Mesothelial cell of epicardium (in vitro differentiated cells): ENCODE measurements at regions not wholly inside any gene's neighbourhood (a gene's known extent, or its start where the extent isn't known, plus 50 kb on each side); places are given as distances from the start of the nearest gene placed in this dataset.
A peak's percentile ranks its signal among the peaks of the same experiment; 100 is the strongest.

Experiments
- DNase-seq, 2 experiments: peaks; one replicate each; pipeline ENCODE4 v3.0.0; 2021; ENCODE audit warnings: low spot score in 2 of 2; ENCODE audit not compliant: unreplicated experiment in 2 of 2
- H3K27ac Mint-ChIP-seq: 2 replicates; pipeline ENCODE4 v1.8.0; 2021; ENCODE audit warnings: mixed read lengths
- H3K27me3 Mint-ChIP-seq: 2 replicates; pipeline ENCODE4 v1.8.0; 2021; ENCODE audit warnings: low read depth, mixed read lengths
- H3K36me3 Mint-ChIP-seq: 2 replicates; pipeline ENCODE4 v1.8.0; 2021; ENCODE audit warnings: mixed read lengths
- H3K4me1 Mint-ChIP-seq: 2 replicates; pipeline ENCODE4 v1.8.0; 2021; ENCODE audit warnings: mixed read lengths
- H3K4me3 Mint-ChIP-seq: 2 replicates; pipeline ENCODE4 v1.8.0; 2021; ENCODE audit warnings: mild to moderate bottlenecking, moderate library complexity, mixed read lengths
- H3K9me3 Mint-ChIP-seq: 2 replicates; pipeline ENCODE4 v1.8.0; 2021; ENCODE audit warnings: mixed read lengths
- CTCF ChIP-seq: fragments of 200-600 bp; sonication (generic); IDR thresholded peaks from one replicate; pipeline ENCODE4 v1.5.0; 2021; ENCODE audit warnings: antibody characterized with exemption; ENCODE audit not compliant: unreplicated experiment

DNA sequence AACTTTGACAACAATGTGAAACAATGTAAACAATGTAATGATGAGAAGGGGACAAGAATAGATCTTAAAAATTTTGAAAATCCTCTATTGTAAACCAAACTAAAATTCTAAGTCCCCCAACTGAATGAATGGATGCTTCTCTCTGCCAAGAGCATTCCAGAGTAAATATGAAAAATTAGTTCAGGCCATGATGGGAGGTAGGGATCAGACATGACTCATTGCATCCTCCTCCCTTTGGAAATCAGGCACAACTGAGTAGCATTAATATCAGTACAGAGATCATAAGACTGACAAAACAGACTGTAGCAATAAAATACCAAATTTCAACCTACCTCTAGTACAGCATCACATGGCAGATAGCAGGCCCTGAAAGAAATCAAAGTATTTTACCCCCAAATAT is 559.9 kb downstream of the C12orf50 start:
- H3K4me1 Mint-ChIP-seq = peaks cover 16% of the 10 kb centered on the region
- H3K27me3 Mint-ChIP-seq = no peaks in the 10 kb centered on the region
- H3K36me3 Mint-ChIP-seq = peaks cover 5% of the 10 kb centered on the region
- DNase-seq = no peak
- H3K4me3 Mint-ChIP-seq = no peak overlapping the region
- H3K27ac Mint-ChIP-seq = no peak overlapping the region
- peaks cover 28% of the 10 kb centered on the region for H3K9me3 Mint-ChIP-seq
- no peak for TF ChIP-seq CTCF

DNA sequence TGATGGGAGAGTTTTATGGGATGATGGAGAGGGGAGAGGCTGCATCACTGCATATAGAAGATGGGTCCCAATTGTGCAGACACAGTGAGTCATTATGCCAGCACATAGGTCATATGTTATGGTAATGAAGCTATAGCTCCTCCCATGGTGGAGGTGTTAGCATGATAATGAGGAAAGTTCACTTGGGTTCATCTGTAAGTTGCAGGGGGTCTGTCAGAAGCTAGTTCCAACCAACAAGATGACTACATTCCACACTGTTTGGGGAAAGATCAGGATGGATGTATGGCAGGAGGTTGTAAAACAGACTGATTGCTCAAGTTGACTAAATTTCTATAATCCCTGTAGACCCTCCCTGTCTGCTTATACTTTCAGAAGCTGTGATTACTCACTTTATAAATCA is 561.3 kb downstream of the C12orf50 start:
- no peak for TF ChIP-seq CTCF
- H3K4me1 Mint-ChIP-seq = peaks cover 20% of the 10 kb centered on the region
- no peak overlapping the region for H3K27ac Mint-ChIP-seq
- no peak for DNase-seq
- H3K9me3 Mint-ChIP-seq = peaks cover 18% of the 10 kb centered on the region
- no peaks in the 10 kb centered on the region for H3K36me3 Mint-ChIP-seq
- no peaks in the 10 kb centered on the region for H3K27me3 Mint-ChIP-seq
- no peak overlapping the region for H3K4me3 Mint-ChIP-seq

GRCh38 chr12:87464565-87464964 is 564.6 kb downstream of the C12orf50 start:
- peaks cover 20% of the 10 kb centered on the region for H3K4me1 Mint-ChIP-seq
- H3K27me3 Mint-ChIP-seq = no peaks in the 10 kb centered on the region
- DNase-seq = no peak
- TF ChIP-seq CTCF = no peak
- no peak overlapping the region for H3K4me3 Mint-ChIP-seq
- no peak overlapping the region for H3K27ac Mint-ChIP-seq
- peaks cover 30% of the 10 kb centered on the region for H3K9me3 Mint-ChIP-seq
- no peaks in the 10 kb centered on the region for H3K36me3 Mint-ChIP-seq

DNA sequence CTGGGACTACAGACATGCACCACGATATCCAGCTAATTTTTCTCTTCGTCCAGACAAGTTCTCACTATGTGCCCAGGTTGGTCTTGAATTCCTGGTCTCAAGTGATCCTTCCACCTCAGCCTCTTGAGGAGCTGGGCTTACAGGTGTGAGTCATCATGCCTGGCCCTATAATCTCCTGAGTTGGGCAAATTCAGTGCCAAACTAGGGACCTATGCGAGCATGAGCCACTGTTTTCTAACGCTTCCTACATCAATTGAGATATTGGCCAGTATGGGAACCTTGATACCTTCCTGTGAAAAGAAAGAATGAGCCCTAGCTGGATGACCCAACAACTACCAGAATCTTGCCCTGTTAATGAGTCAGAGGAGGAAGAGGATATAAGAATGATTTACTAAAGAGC is 585.2 kb downstream of the C12orf50 start:
- peaks cover 4% of the 10 kb centered on the region for H3K36me3 Mint-ChIP-seq
- no peaks in the 10 kb centered on the region for H3K27me3 Mint-ChIP-seq
- no peak overlapping the region for H3K4me3 Mint-ChIP-seq
- peak overlapping the region; percentile 14 for H3K27ac Mint-ChIP-seq
- no peak for DNase-seq
- H3K9me3 Mint-ChIP-seq = peaks cover 11% of the 10 kb centered on the region
- no peak for TF ChIP-seq CTCF
- peaks cover 37% of the 10 kb centered on the region for H3K4me1 Mint-ChIP-seq

GRCh38 chr12:87441511-87441910 is 587.7 kb downstream of the C12orf50 start:
- no peak overlapping the region for H3K4me3 Mint-ChIP-seq
- peak overlapping the region; percentile 71 for H3K27ac Mint-ChIP-seq
- DNase-seq = no peak
- H3K9me3 Mint-ChIP-seq = peaks cover 11% of the 10 kb centered on the region
- no peak for TF ChIP-seq CTCF
- peaks cover 53% of the 10 kb centered on the region for H3K4me1 Mint-ChIP-seq
- no peaks in the 10 kb centered on the region for H3K27me3 Mint-ChIP-seq
- H3K36me3 Mint-ChIP-seq = peaks cover 4% of the 10 kb centered on the region

GRCh38 chr12:87439990-87440827 is 589.0 kb downstream of the C12orf50 start:
- no peak for TF ChIP-seq CTCF
- DNase-seq = no peak
- Mint-ChIP-seq H3K27me3 (no peaks in the 10 kb centered on the region), H3K27ac (peak overlapping the region; percentile 91), H3K9me3 (peaks cover 23% of the 10 kb centered on the region), H3K4me1 (peaks cover 54% of the 10 kb centered on the region), H3K36me3 (peaks cover 4% of the 10 kb centered on the region), H3K4me3 (no peak overlapping the region)
